HEK293 (cell line): ENCODE measurements at regions not wholly inside any gene's neighbourhood (a gene's known extent, or its start where the extent isn't known, plus 50 kb on each side); places are given as distances from the start of the nearest gene placed in this dataset.

Source experiments
- CTCF ChIP-seq: fragments of 450-650 bp; formaldehyde crosslinking; IDR thresholded peaks from 2 replicates; pipeline ENCODE4 v1.5.1; 2016; ENCODE audit warnings: missing biosample characterization, missing genetic modification characterization
- KLF9 ChIP-seq: fragments of 450-650 bp; formaldehyde crosslinking; IDR thresholded peaks from 2 replicates; pipeline ENCODE4 v1.5.1; 2016; ENCODE audit warnings: missing biosample characterization, missing genetic modification characterization, low read depth
- PATZ1 ChIP-seq: fragments of 450-650 bp; formaldehyde crosslinking; IDR thresholded peaks from 2 replicates; pipeline ENCODE4 v1.5.1; 2016; ENCODE audit warnings: missing biosample characterization, missing genetic modification characterization
- SP2 ChIP-seq: fragments of 450-650 bp; formaldehyde crosslinking; IDR thresholded peaks from 2 replicates; pipeline ENCODE4 v1.5.1; 2016; ENCODE audit warnings: missing biosample characterization, missing genetic modification characterization
- TRIM28 ChIP-seq: IDR thresholded peaks from 2 replicates; pipeline ENCODE4 v1.6.1; 2011; ENCODE audit warnings: low read length, control low read depth, borderline replicate concordance
- YY1 ChIP-seq: fragments of 450-650 bp; formaldehyde crosslinking; IDR thresholded peaks from 2 replicates; pipeline ENCODE4 v1.5.1; 2018; ENCODE audit warnings: missing biosample characterization, missing genetic modification characterization
- ZNF214 ChIP-seq: fragments of 450-650 bp; formaldehyde crosslinking; IDR thresholded peaks from 2 replicates; pipeline ENCODE4 v1.5.1; 2017; ENCODE audit warnings: missing biosample characterization, mild to moderate bottlenecking, missing genetic modification characterization, borderline replicate concordance
- ZNF513 ChIP-seq: fragments of 450-650 bp; IDR thresholded peaks from 2 replicates; pipeline ENCODE4 v1.5.1; 2018; ENCODE audit warnings: missing biosample characterization, missing genetic modification characterization
- ZNF629 ChIP-seq: fragments of 450-650 bp; formaldehyde crosslinking; IDR thresholded peaks from 2 replicates; pipeline ENCODE4 v1.5.1; 2017; ENCODE audit warnings: missing biosample characterization, missing genetic modification characterization

- TF ChIP-seq TRIM28, result no peak
- TF ChIP-seq ZNF214 (tag by site-specific recombination), result no peak
- no peak for TF ChIP-seq ZNF513
- TF ChIP-seq PATZ1 (tag by site-specific recombination), result no peak
- TF ChIP-seq CTCF (tag by site-specific recombination), result no peak
- TF ChIP-seq ZNF629 (tag by site-specific recombination), result no peak
- no peak for TF ChIP-seq SP2
- no peak for TF ChIP-seq KLF9 (tag by site-specific recombination)
- TF ChIP-seq YY1, result no peak
These were observed 2062.7 kb upstream of the CDH6 start for GRCh38 chr5:29130786-29131185.
